ENCODE measurements at regions not wholly inside any gene's neighbourhood (a gene's known extent, or its start where the extent isn't known, plus 50 kb on each side); places are given as distances from the start of the nearest gene placed in this dataset.
"Not testable (repeated sequence)": the region's sequence is repeated elsewhere in the genome, so short reads cannot be mapped to it uniquely, and the experiment has no call there.

DNA sequence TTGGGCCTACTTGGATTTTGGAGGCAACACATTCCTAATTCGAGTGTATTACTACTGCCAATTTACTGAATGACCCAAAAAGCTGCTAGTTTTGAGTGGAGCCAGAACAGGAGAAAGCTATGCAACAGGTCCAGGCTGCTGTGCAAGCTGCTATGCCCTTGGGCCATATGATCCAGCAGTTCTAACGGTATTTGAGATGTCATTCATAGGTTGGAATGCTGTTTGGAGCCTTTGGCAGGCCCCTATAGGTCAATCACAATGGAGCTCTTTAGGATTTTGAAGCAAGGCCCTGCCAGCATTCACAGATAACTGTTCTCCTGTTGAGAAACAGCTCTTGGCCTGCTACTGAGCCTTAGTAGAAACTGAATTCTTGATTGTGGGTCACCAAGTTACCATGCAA, 368.7 kb downstream of the CDH19 start:
- no peaks in the 10 kb centered on the region for H3K9me3 ChIP-seq (ENCODE audit: insufficient read depth, low read depth)

GRCh38 chr18:66226782-66227181, 377.1 kb downstream of the CDH19 start:
- intact Hi-C loops (cut with micrococcal nuclease; ENCODE audit: unreplicated experiment): no loop called here
- Histone ChIP-seq H3K4me3 (no peak overlapping the region), H2AFZ (no peak overlapping the region), H3K4me2 (0 out of 2 replicates have a peak overlapping the region, but pooled peaks have one; percentile 21), H3K79me2 (ENCODE audit: low read depth) (no peaks in the 10 kb centered on the region), H3K27me3 (ENCODE audit: insufficient read depth, low read depth) (no peaks in the 10 kb centered on the region), H3K9me3 (ENCODE audit: insufficient read depth, low read depth) (no peaks in the 10 kb centered on the region), H3K27ac (peak overlapping the region; percentile 34; the same call in 1 of the 2 replicates), H4K20me1 (ENCODE audit: insufficient read depth) (no peaks in the 10 kb centered on the region), H3K9me2 (ENCODE audit: insufficient read depth) (no peaks in the 10 kb centered on the region; the same call in 1 of the 2 replicates), H3F3A (ENCODE audit: insufficient read depth, low read depth) (no peaks in the 10 kb centered on the region), H3K4me1 (replicated peaks; ENCODE audit: insufficient read depth) (peaks cover 12% of the 10 kb centered on the region), H3K36me3 (ENCODE audit: low read depth) (no peaks in the 10 kb centered on the region)
- no peak for TF ChIP-seq EZH2 (IDR thresholded peaks at IDR 0.05; ENCODE audit: low read depth)
- TF ChIP-seq, protein P1, sequence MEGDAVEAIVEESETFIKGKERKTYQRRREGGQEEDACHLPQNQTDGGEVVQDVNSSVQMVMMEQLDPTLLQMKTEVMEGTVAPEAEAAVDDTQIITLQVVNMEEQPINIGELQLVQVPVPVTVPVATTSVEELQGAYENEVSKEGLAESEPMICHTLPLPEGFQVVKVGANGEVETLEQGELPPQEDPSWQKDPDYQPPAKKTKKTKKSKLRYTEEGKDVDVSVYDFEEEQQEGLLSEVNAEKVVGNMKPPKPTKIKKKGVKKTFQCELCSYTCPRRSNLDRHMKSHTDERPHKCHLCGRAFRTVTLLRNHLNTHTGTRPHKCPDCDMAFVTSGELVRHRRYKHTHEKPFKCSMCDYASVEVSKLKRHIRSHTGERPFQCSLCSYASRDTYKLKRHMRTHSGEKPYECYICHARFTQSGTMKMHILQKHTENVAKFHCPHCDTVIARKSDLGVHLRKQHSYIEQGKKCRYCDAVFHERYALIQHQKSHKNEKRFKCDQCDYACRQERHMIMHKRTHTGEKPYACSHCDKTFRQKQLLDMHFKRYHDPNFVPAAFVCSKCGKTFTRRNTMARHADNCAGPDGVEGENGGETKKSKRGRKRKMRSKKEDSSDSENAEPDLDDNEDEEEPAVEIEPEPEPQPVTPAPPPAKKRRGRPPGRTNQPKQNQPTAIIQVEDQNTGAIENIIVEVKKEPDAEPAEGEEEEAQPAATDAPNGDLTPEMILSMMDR (conservative IDR thresholded peaks at IDR 0.05): no peak
- no TSS peak for BruUV-seq (replicated peaks)
- POLR2A ChIA-PET (ENCODE audit: unreplicated experiment): no interaction called here
- DNase-seq: peak; percentile 29 to 78
- CTCF ChIA-PET: interaction anchor here (0.5 kb wide), 1 partner anchor 130 kb away, joined by 4 read pairs; no protein-coding TSS in a partner anchor

More for the DNA sequence above, 368.7 kb downstream of the CDH19 start:
- Histone ChIP-seq H3K9me2 (ENCODE audit: insufficient read depth) (no peaks in the 10 kb centered on the region), H3K27me3 (ENCODE audit: insufficient read depth, low read depth) (no peaks in the 10 kb centered on the region), H3K4me1 (replicated peaks; ENCODE audit: insufficient read depth) (no peaks in the 10 kb centered on the region), H3F3A (ENCODE audit: insufficient read depth, low read depth) (no peaks in the 10 kb centered on the region), H3K4me2 (no peak overlapping the region), H3K4me3 (no peak overlapping the region), H3K36me3 (ENCODE audit: low read depth) (no peaks in the 10 kb centered on the region), H3K79me2 (ENCODE audit: low read depth) (no peaks in the 10 kb centered on the region), H4K20me1 (ENCODE audit: insufficient read depth) (no peaks in the 10 kb centered on the region), H2AFZ (no peak overlapping the region), H3K27ac (no peak overlapping the region)
- BruUV-seq (replicated peaks): no TSS peak
- TF ChIP-seq, protein P1 (conservative IDR thresholded peaks at IDR 0.05): no peak
- no peak for TF ChIP-seq EZH2 (IDR thresholded peaks at IDR 0.05; ENCODE audit: low read depth)
- DNase-seq: peak in 1 of 2 experiments; percentile 0
- intact Hi-C loops (cut with micrococcal nuclease; ENCODE audit: unreplicated experiment): no loop called here
- POLR2A ChIA-PET (ENCODE audit: unreplicated experiment): no interaction called here
- CTCF ChIA-PET: no interaction called here

GRCh38 chr18:66223317-66223716, 380.6 kb downstream of the CDH19 start:
- H3K79me2 ChIP-seq (ENCODE audit: low read depth); H3K27ac ChIP-seq; H3K9me2 ChIP-seq (ENCODE audit: insufficient read depth); H4K20me1 ChIP-seq (ENCODE audit: insufficient read depth); H3K27me3 ChIP-seq (ENCODE audit: insufficient read depth, low read depth); POLR2A ChIA-PET (ENCODE audit: unreplicated experiment); intact Hi-C loops (cut with micrococcal nuclease; ENCODE audit: unreplicated experiment); DNase-seq; H3F3A ChIP-seq (ENCODE audit: insufficient read depth, low read depth); H2AFZ ChIP-seq; H3K4me3 ChIP-seq; H3K9me3 ChIP-seq (ENCODE audit: insufficient read depth, low read depth); BruUV-seq (replicated peaks); H3K36me3 ChIP-seq (ENCODE audit: low read depth); H3K4me2 ChIP-seq: not testable (repeated sequence)
- CTCF ChIA-PET: interaction anchor here (0.6 kb wide), 1 partner anchor 525 kb away, joined by 3 read pairs; no protein-coding TSS in a partner anchor
- H3K4me1 ChIP-seq (replicated peaks; ENCODE audit: insufficient read depth): peaks cover 14% of the 10 kb centered on the region

- peak overlapping the region; percentile 70 for H3K27ac ChIP-seq
- H2AFZ ChIP-seq: peak overlapping the region; percentile 67
- BruUV-seq (replicated peaks): no TSS peak
- H3K9me3 ChIP-seq (ENCODE audit: insufficient read depth, low read depth): no peaks in the 10 kb centered on the region
- H3K4me2 ChIP-seq: peak overlapping the region; percentile 10
- no peaks in the 10 kb centered on the region for H3K9me2 ChIP-seq (ENCODE audit: insufficient read depth)
- DNase-seq: no peak
- no peaks in the 10 kb centered on the region for H3F3A ChIP-seq (ENCODE audit: insufficient read depth, low read depth)
- CTCF ChIA-PET: no interaction called here
- POLR2A ChIA-PET (ENCODE audit: unreplicated experiment): no interaction called here
- no peaks in the 10 kb centered on the region for H3K36me3 ChIP-seq (ENCODE audit: low read depth)
- H3K27me3 ChIP-seq (ENCODE audit: insufficient read depth, low read depth): no peaks in the 10 kb centered on the region
- TF ChIP-seq, protein P1 (conservative IDR thresholded peaks at IDR 0.05): no peak
- no peaks in the 10 kb centered on the region for H3K79me2 ChIP-seq (ENCODE audit: low read depth)
- peaks cover 11% of the 10 kb centered on the region for H3K4me1 ChIP-seq (replicated peaks; ENCODE audit: insufficient read depth)
- H3K4me3 ChIP-seq: no peak overlapping the region
- H4K20me1 ChIP-seq (ENCODE audit: insufficient read depth): no peaks in the 10 kb centered on the region
- intact Hi-C loops (cut with micrococcal nuclease; ENCODE audit: unreplicated experiment): no loop called here
Observed at GRCh38 chr18:66222174-66222573, 381.7 kb downstream of the CDH19 start.

Data from PC-9 (cell line).